Putamen (tissue), 1 donor: ENCODE measurements at regions not wholly inside any gene's neighbourhood (a gene's known extent, or its start where the extent isn't known, plus 50 kb on each side); places are given as distances from the start of the nearest gene placed in this dataset.
"Not testable (repeated sequence)": the region's sequence is repeated elsewhere in the genome, so short reads cannot be mapped to it uniquely, and the experiment has no call there.

Experiments
- DNase-seq: peaks from one replicate; pipeline ENCODE4 v3.0.0-alpha.2; 2016; ENCODE audit warnings: low spot score

DNA sequence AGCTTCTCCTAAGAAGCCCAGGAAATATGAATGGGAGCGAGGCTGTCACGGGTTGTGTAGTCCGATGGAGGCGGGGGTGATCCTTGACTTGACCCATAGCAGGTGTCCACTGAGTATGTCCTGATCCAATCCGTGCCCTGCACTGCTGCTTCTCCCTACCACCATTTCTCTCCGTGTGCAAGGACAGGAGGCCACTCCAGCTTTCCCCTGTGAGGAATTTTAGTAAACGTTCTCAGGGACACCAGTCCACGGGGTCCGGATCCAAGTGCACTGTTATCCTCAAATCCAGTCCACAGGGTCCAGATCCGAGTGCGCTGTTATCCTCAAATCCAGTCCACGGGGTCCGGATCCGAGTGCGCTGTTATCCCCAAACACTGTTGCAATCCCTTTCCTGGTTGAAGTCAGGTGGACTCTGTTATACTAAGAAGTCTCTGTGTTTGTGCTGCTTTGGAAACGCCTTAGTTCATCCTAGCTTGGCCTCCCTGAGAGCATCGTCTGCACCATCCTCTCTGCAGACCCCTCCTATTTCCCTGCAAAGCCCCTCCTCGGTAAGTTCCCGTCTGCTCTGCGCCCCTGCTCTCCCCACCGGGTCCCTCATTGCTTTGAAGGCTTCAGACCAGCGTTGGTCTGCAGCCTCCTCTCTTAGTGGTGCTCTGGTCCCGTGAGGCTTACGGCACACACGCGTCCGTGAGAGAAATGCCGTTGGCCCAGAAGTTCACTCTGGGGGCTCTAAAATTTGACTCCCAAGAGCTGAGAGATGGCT, 303.5 kb downstream of the TEX29 start:
- DNase-seq = no peak

- no peak for DNase-seq
These were observed 305.3 kb downstream of the TEX29 start for GRCh38 chr13:111625526-111626315.

GRCh38 chr13:111626371-111627305, 306.2 kb downstream of the TEX29 start:
- DNase-seq = no peak

DNA sequence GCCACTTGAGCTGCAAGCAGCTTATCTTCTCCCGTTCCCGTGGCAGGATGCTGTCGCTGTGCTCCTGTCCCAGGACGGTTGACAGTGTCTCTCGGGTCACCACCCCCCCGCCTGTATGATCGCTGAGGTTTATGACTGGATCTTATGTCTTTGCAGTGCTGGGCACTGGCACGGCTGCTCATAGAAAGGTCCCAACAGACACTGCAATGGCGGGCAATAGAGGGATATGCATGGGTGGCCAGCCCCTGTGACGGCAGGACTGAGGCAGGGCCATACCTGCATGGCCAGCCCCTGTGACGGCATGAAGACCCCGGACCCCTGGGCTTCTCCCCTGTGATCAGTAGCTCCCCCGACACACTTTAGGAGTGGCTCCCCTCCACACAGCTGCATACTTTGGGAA, 307.2 kb downstream of the TEX29 start:
- DNase-seq = no peak

- no peak for DNase-seq
These were observed 308.6 kb downstream of the TEX29 start for GRCh38 chr13:111629016-111629415.

- DNase-seq = no peak
These were observed 309.0 kb downstream of the TEX29 start for GRCh38 chr13:111629457-111629856.

DNA sequence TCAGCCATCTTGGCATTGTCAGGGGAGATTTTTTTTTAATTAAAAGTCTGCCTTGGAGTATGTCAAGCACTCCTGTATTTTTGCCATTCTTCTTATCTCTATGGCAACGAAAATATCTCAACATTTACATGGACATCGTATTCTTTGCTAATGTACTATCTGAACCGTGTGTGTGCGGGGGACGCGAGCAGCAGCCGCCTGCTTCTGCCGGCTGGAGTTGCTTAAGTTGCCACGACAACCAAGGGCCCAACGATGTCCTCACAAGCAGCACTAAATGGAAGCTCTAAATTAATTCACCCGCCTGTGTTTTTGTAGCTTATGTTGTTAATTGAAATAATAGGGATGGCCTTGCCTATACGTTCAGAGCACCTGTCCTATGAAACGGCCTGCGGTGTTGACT, 309.5 kb downstream of the TEX29 start:
- DNase-seq = no peak

DNA sequence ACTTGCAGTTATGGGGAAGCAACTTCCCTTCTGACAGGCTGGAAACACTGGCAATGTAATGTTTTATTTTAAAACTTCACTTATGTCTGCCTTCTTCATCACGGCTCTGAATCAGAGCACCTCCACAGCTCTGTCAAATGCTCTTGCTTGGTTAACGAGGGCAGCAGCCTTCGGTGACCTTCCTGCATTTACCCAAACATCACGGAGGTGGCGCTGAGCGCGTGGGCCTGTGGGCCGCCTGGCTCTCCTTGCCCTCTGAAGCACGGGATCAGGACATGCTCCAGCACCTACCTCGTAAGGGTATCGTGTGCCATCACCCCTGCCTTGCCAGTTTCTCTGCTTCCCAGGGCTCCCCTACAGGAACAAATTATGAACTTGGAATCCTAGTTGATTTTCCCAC, 310.0 kb downstream of the TEX29 start:
- no peak for DNase-seq

DNA sequence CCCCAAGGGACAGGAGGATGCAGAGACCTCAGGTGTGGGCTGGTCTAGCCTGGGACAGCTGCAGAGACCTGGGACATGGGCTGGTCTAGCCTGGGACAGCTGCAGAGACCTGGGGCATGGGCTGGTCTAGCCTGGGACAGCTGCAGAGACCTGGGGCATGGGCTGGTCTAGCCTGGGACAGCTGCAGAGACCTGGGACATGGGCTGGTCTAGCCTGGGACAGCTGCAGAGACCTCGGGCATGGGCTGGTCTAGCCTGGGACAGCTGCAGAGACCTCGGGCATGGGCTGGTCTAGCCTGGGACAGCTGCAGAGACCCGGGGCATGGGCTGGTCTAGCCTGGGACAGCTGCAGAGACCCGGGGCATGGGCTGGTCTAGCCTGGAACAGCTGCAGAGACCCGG, 310.8 kb downstream of the TEX29 start:
- not testable (repeated sequence) for DNase-seq

DNA sequence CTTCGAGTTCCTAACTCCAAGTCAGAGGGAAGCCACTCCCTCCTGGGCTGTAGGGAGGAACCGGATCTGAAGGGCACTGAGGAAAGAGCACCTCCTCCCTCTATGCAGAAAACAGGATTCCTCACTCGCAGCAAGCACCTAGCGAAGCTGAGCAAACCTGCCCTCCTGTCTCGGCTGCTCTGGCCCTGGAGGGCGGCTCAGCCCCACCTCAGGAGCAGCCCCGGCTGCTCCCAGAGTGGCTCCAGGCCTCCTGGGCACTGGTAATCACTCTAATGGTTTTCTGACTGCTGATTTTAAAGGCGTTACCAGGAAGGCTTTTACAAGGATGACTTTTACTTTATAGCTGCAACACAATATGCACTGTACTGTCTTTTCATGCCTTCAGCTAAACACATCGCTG, 312.5 kb downstream of the TEX29 start:
- DNase-seq = no peak

DNA sequence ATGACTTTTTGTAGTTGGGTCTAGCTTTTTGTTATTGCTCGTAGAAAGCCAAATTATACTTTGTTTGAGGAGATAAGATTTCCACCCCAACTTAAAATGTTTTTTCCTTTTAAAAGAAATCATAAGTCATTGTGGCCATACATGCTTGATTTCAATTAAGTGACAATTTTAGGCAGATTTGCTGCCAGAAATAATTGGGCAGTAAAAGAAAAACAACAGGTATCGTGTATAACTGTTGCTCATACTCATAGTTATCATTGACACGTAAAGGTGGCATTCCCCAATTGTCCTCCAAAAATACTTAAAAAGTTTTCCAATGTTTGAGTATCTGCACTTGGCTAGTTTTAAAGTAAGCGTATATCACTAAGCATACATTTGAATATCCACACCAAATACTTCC, 313.0 kb downstream of the TEX29 start:
- no peak for DNase-seq

- DNase-seq = no peak
These were observed 314.0 kb downstream of the TEX29 start for GRCh38 chr13:111634410-111634809.

GRCh38 chr13:111636271-111636670, 315.8 kb downstream of the TEX29 start:
- DNase-seq = no peak

GRCh38 chr13:111636804-111637203, 316.4 kb downstream of the TEX29 start:
- no peak for DNase-seq

GRCh38 chr13:111637365-111637764, 316.9 kb downstream of the TEX29 start:
- DNase-seq = no peak

DNA sequence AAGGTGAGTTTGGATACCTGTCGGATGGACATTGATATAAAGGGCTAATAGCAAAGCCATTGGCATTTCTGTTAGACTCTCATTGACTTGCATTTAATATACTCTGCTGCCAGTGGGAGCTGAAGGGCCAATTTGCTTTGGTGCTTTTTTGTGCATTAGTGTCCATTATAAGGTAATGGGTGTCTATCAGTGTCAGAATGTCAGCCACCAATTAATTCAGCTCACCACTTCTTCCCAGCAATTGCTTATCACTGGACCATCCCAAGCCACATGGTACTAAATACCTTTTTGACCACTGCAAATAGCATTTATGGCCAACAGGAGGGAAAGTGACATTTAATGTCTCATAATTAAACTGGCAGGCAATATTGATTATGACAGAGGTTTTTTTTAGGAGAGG, 317.8 kb downstream of the TEX29 start:
- DNase-seq = no peak

DNA sequence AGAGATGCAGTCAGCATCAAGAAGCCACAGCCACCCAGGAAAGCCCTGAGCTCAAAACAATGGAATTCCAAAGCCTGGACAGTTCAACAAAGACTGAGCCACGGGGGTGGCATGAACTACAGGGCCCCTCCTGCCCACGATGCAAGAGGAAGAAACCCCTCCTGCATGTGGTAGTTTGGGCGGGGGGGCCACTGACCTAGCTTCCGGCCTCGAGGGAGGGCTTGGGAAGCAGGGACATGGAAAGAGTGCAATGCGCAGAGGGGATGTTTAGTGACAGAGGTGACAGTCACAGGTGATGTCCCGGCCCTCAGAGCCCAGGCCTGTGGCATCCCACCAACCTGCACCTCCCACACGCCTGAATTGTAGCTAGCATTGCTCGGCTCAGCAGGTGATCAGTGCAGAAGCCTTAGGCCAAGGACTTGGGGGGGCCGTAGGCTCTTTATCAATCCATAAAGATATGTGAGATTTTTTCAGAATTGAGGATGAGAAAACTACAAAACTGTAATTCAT, 318.8 kb downstream of the TEX29 start:
- no peak for DNase-seq

- peak; percentile 21 for DNase-seq
These were observed 319.6 kb downstream of the TEX29 start for GRCh38 chr13:111640006-111640405.

DNA sequence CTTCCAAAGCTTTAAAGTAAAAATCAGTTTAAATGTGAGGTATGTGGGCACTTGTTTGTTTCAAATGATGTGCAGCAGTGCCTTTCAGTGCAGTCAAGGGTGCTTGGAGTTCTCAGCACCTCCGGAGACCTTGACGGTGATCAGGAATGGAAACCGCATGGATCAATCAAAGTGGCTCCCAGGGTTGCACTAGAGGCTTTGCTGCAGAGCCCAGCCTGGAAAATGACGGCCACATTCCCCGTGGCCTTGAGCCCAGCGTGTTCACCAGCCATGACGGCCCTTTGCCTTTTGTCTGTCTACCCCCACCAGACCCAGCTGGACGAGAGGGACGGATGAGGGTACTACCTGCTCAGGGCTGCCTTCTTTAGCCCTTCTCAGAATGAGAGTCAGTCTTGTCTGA, 320.0 kb downstream of the TEX29 start:
- no peak for DNase-seq

DNA sequence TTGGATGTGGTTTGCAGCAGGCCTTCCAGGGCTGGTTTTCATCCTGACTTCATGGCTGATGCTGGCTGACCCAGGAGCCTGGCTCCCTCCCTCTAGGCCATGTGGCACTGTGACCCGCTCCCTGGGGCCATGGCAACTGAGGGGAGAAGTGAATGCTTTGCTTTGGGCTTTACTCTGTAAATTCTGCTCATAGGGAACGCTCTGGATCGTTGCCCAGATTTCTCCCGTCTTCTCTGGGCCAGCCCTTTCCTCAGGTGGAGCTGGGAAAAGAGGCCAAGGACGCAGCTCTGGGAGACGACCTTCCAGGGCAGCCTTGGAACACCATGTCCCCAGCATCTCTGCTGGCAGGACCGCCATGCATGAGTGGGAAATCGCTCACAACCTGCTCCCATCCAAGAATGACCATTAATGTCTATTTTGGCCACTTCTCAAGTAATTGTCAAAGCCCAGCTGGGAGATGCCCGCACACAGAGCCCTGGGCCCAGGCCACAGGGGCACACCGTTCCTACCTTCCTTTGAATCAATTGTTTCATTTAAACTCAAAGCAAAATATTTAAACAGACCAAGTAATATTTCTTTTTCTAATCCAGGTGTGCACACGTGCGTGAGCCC, 321.8 kb downstream of the TEX29 start:
- no peak for DNase-seq

DNA sequence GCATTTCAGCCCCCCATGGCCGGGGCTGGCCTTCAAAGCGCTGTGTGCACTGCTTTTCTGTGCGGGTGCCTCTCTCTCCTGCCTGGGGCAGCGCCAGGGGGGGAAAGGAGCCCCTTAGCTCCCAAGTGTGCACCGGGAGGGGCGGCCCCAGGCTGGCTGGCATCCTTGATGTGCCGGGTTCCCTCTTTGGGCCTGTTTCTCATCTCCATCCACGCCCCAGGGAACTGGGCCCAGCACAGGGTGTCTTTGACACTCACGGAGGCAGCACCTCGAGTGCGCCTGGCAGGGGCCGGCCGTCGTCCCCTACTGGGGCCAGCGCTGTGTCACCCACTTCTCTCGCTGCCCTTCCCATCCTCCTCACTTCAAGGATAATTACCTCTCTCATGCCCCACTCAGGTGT, 324.3 kb downstream of the TEX29 start:
- no peak for DNase-seq

- DNase-seq = no peak
These were observed 324.8 kb downstream of the TEX29 start for GRCh38 chr13:111645198-111645597.
